CD14-positive monocyte (primary cell): ENCODE measurements at regions not wholly inside any gene's neighbourhood (a gene's known extent, or its start where the extent isn't known, plus 50 kb on each side); places are given as distances from the start of the nearest gene placed in this dataset.

ENCODE experiments used
- DNase-seq, 3 donors: peaks; one replicate each; pipeline ENCODE4 v3.0.0-alpha.2; 2011 to 2022
- H2AFZ ChIP-seq: 2 replicates; pipeline ENCODE4 v1.6.0; 2012; ENCODE audit warnings: mild to moderate bottlenecking, low read depth, low read length, inconsistent platforms; ENCODE audit not compliant: insufficient read depth, poor library complexity, severe bottlenecking
- H3K27ac ChIP-seq, 2 donors: 1 replicate in 1 of 2; 2 replicates in 1 of 2; pipeline ENCODE4 v1.5.1; 2012 to 2013; ENCODE audit warnings: low read length in 2 of 2, control low read depth in 1 of 2, inconsistent platforms in 1 of 2, low read depth in 1 of 2, mild to moderate bottlenecking in 1 of 2
- H3K27me3 ChIP-seq, 2 donors: one replicate each; pipeline versions ENCODE4 v1.6.0 to v1.6.1; 2011 to 2013; ENCODE audit warnings: low read length in 2 of 2; ENCODE audit not compliant: control insufficient read depth in 2 of 2, insufficient read depth in 2 of 2
- H3K36me3 ChIP-seq, 2 donors: replicated peaks in 1 of 2; 1 replicate in 1 of 2; 2 replicates in 1 of 2; pipeline versions ENCODE4 v1.5.1 to v1.6.1; 2012 to 2013; ENCODE audit warnings: low read length in 2 of 2, control low read depth in 1 of 2, inconsistent platforms in 1 of 2, mild to moderate bottlenecking in 1 of 2; ENCODE audit not compliant: insufficient read depth in 2 of 2, control insufficient read depth in 1 of 2
- H3K4me1 ChIP-seq, 2 donors: 1 replicate in 1 of 2; 2 replicates in 1 of 2; pipeline versions ENCODE4 v1.5.1 to v1.6.1; 2012 to 2013; ENCODE audit warnings: low read length in 2 of 2, control low read depth in 1 of 2, inconsistent platforms in 1 of 2, mild to moderate bottlenecking in 1 of 2, moderate library complexity in 1 of 2; ENCODE audit not compliant: insufficient read depth in 2 of 2, control insufficient read depth in 1 of 2
- H3K4me2 ChIP-seq: replicated peaks from 2 replicates; pipeline ENCODE3; 2012; ENCODE audit warnings: low read length, moderate library complexity, mild to moderate bottlenecking; ENCODE audit not compliant: poor library complexity, severe bottlenecking; ENCODE audit errors: extremely low read depth
- H3K4me3 ChIP-seq, 3 experiments: fragments of 200-600 bp in 1 of 3; sonication (generic) in 1 of 3; replicated peaks in 1 of 3; 1 replicate in 2 of 3; 2 replicates in 1 of 3; pipeline ENCODE4 v1.5.1; 2011 to 2013; ENCODE audit warnings: low read length in 3 of 3, mild to moderate bottlenecking in 3 of 3, control low read depth in 2 of 3, low read depth in 2 of 3, inconsistent platforms in 1 of 3, moderate library complexity in 1 of 3
- H3K79me2 ChIP-seq: 2 replicates; pipeline ENCODE4 v1.6.0; 2012; ENCODE audit warnings: mild to moderate bottlenecking, control low read depth, inconsistent platforms, low read length, moderate library complexity; ENCODE audit not compliant: insufficient read depth
- H3K9ac ChIP-seq: 2 replicates; pipeline ENCODE4 v1.6.0; 2017; ENCODE audit warnings: low read length, mild to moderate bottlenecking; ENCODE audit not compliant: insufficient read depth, poor library complexity, severe bottlenecking
- H3K9me3 ChIP-seq, 2 donors: replicated peaks in 1 of 2; 1 replicate in 1 of 2; 2 replicates in 1 of 2; pipeline versions ENCODE4 v1.5.1 to v1.6.1; 2012 to 2013; ENCODE audit warnings: low read length in 2 of 2, control low read depth in 1 of 2; ENCODE audit not compliant: control insufficient read depth in 1 of 2, insufficient read depth in 1 of 2
- H4K20me1 ChIP-seq: 2 replicates; pipeline ENCODE4 v1.6.0; 2012; ENCODE audit warnings: mild to moderate bottlenecking, low read length, control low read depth, moderate library complexity; ENCODE audit not compliant: insufficient read depth
- H3K27ac Mint-ChIP-seq, 7 donors: one replicate each; pipeline ENCODE4 v1.8.0; 2020; ENCODE audit warnings: mild to moderate bottlenecking in 7 of 7, mixed read lengths in 7 of 7, moderate library complexity in 6 of 7, inconsistent platforms in 2 of 7
- H3K27me3 Mint-ChIP-seq, 3 donors: one replicate each; pipeline ENCODE4 v1.8.0; 2021 to 2022; ENCODE audit warnings: low read depth in 3 of 3, mild to moderate bottlenecking in 3 of 3, mixed read lengths in 3 of 3, moderate library complexity in 3 of 3, inconsistent platforms in 1 of 3
- H3K36me3 Mint-ChIP-seq, 2 donors: one replicate each; pipeline ENCODE4 v1.8.0; 2020; ENCODE audit warnings: mixed read lengths in 2 of 2, inconsistent platforms in 1 of 2, mild to moderate bottlenecking in 1 of 2
- H3K4me1 Mint-ChIP-seq: one replicate; pipeline ENCODE4 v1.8.0; 2020; ENCODE audit warnings: mild to moderate bottlenecking, mixed read lengths
- H3K4me3 Mint-ChIP-seq, 2 donors: one replicate each; pipeline ENCODE4 v1.8.0; 2020; ENCODE audit warnings: mild to moderate bottlenecking in 2 of 2, mixed read lengths in 2 of 2, moderate library complexity in 1 of 2
- H3K9me3 Mint-ChIP-seq, 7 donors: one replicate each; pipeline ENCODE4 v1.8.0; 2020 to 2022; ENCODE audit warnings: mixed read lengths in 7 of 7, mild to moderate bottlenecking in 6 of 7, moderate library complexity in 6 of 7, inconsistent platforms in 2 of 7
- WGBS: methylation state at CpG from one replicate; pipeline ENCODE4 v1.1.5; 2013; ENCODE audit warnings: missing lambda C conversion rate; ENCODE audit not compliant: insufficient coverage; 5-methylcytosine and 5-hydroxymethylcytosine counted together
- intact Hi-C, 2 donors: fragments of 100-400 bp; cut with micrococcal nuclease; formaldehyde crosslinking; loops; one replicate each; pipeline versions ENCODE4 v1.15.0 to v1.15.1; 2023
- TF ChIP-seq, protein P1 (sequence below): fragments of 200-600 bp; IDR thresholded peaks from one replicate; pipeline ENCODE4 v1.8.0; 2022; ENCODE audit warnings: antibody characterized with exemption, mild to moderate bottlenecking

- no peaks in the 10 kb centered on the region for H3K79me2 ChIP-seq
- H3K4me3 ChIP-seq = no peak overlapping the region
- H4K20me1 ChIP-seq = no peaks in the 10 kb centered on the region
- no peaks in the 10 kb centered on the region for H3K4me1 ChIP-seq
- Mint-ChIP-seq H3K4me1 (no peaks in the 10 kb centered on the region), H3K27ac (no peak overlapping the region), H3K36me3 (no peaks in the 10 kb centered on the region), H3K9me3 (peaks cover 2 to 11% (median 5%) of the 10 kb centered on the region in 7 donors), H3K4me3 (no peak overlapping the region), H3K27me3 (peaks cover 2 to 7% (median 4%) of the 10 kb centered on the region in 3 donors)
- intact Hi-C loops = no loop called here
- peaks cover 5 to 17% of the 10 kb centered on the region in 2 donors for H3K9me3 ChIP-seq
- WGBS = 95% methylated on average over 24 of the region's 29 CpGs
- no peak overlapping the region for H2AFZ ChIP-seq
- DNase-seq = no peak
- H3K27ac ChIP-seq = no peak overlapping the region
- H3K9ac ChIP-seq = no peak overlapping the region
- no peaks in the 10 kb centered on the region for H3K36me3 ChIP-seq
- no peak overlapping the region for H3K4me2 ChIP-seq
- peaks cover 0 to 4% of the 10 kb centered on the region in 2 donors for H3K27me3 ChIP-seq
- TF ChIP-seq, protein P1, sequence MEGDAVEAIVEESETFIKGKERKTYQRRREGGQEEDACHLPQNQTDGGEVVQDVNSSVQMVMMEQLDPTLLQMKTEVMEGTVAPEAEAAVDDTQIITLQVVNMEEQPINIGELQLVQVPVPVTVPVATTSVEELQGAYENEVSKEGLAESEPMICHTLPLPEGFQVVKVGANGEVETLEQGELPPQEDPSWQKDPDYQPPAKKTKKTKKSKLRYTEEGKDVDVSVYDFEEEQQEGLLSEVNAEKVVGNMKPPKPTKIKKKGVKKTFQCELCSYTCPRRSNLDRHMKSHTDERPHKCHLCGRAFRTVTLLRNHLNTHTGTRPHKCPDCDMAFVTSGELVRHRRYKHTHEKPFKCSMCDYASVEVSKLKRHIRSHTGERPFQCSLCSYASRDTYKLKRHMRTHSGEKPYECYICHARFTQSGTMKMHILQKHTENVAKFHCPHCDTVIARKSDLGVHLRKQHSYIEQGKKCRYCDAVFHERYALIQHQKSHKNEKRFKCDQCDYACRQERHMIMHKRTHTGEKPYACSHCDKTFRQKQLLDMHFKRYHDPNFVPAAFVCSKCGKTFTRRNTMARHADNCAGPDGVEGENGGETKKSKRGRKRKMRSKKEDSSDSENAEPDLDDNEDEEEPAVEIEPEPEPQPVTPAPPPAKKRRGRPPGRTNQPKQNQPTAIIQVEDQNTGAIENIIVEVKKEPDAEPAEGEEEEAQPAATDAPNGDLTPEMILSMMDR = no peak
These were observed 70.3 kb upstream of the SNTG2 start for GRCh38 chr2:880201-880970.

- no peaks in the 10 kb centered on the region for H3K4me1 Mint-ChIP-seq
- intact Hi-C loops = no loop called here
- TF ChIP-seq, protein P1 = no peak
- no peak overlapping the region for H3K27ac Mint-ChIP-seq
- H3K9me3 Mint-ChIP-seq = peaks cover 2 to 11% (median 5%) of the 10 kb centered on the region in 7 donors
- H3K27me3 ChIP-seq = peaks cover 0 to 4% of the 10 kb centered on the region in 2 donors
- no peaks in the 10 kb centered on the region for H4K20me1 ChIP-seq
- no peaks in the 10 kb centered on the region for H3K36me3 ChIP-seq
- DNase-seq = no peak
- no peak overlapping the region for H2AFZ ChIP-seq
- 94% methylated on average over 7 of the region's 16 CpGs for WGBS
- H3K9ac ChIP-seq = no peak overlapping the region
- H3K4me3 Mint-ChIP-seq = no peak overlapping the region
- no peak overlapping the region for H3K4me2 ChIP-seq
- H3K27ac ChIP-seq = no peak overlapping the region
- no peak overlapping the region for H3K4me3 ChIP-seq
- no peaks in the 10 kb centered on the region for H3K36me3 Mint-ChIP-seq
- H3K79me2 ChIP-seq = no peaks in the 10 kb centered on the region
- peaks cover 5 to 17% of the 10 kb centered on the region in 2 donors for H3K9me3 ChIP-seq
- H3K4me1 ChIP-seq = no peaks in the 10 kb centered on the region
- peaks cover 2 to 7% (median 4%) of the 10 kb centered on the region in 3 donors for H3K27me3 Mint-ChIP-seq
These were observed 71.1 kb upstream of the SNTG2 start for GRCh38 chr2:879540-879939.
